ENCODE measurements at regions not wholly inside any gene's neighbourhood (a gene's known extent, or its start where the extent isn't known, plus 50 kb on each side); places are given as distances from the start of the nearest gene placed in this dataset.

DNA sequence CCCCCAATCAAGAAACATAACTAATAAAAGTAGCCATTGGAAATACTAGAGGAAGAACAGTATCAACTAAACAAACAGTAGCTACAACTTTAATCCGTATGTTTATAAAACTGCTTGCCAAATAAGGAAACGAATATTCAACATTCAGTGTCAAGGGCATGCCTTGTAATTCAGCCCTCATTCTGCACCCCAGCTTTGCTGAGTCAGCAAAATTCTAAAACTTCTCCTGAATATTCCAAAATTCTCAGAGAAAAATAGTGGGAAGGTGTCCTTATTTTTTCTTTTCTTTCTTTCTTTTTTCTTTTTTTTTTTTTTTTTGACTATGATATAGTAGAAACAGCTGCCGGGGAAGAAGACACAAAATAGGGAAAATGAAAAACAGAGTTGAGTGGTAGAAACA lies 344.8 kb upstream of the MAGEC2 start:
- TF ChIP-seq, protein P1, sequence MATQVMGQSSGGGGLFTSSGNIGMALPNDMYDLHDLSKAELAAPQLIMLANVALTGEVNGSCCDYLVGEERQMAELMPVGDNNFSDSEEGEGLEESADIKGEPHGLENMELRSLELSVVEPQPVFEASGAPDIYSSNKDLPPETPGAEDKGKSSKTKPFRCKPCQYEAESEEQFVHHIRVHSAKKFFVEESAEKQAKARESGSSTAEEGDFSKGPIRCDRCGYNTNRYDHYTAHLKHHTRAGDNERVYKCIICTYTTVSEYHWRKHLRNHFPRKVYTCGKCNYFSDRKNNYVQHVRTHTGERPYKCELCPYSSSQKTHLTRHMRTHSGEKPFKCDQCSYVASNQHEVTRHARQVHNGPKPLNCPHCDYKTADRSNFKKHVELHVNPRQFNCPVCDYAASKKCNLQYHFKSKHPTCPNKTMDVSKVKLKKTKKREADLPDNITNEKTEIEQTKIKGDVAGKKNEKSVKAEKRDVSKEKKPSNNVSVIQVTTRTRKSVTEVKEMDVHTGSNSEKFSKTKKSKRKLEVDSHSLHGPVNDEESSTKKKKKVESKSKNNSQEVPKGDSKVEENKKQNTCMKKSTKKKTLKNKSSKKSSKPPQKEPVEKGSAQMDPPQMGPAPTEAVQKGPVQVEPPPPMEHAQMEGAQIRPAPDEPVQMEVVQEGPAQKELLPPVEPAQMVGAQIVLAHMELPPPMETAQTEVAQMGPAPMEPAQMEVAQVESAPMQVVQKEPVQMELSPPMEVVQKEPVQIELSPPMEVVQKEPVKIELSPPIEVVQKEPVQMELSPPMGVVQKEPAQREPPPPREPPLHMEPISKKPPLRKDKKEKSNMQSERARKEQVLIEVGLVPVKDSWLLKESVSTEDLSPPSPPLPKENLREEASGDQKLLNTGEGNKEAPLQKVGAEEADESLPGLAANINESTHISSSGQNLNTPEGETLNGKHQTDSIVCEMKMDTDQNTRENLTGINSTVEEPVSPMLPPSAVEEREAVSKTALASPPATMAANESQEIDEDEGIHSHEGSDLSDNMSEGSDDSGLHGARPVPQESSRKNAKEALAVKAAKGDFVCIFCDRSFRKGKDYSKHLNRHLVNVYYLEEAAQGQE (IDR thresholded peaks at IDR 0.05; ENCODE audit: insufficient replicate concordance, low read depth) = no peak
- TF ChIP-seq, protein P2, sequence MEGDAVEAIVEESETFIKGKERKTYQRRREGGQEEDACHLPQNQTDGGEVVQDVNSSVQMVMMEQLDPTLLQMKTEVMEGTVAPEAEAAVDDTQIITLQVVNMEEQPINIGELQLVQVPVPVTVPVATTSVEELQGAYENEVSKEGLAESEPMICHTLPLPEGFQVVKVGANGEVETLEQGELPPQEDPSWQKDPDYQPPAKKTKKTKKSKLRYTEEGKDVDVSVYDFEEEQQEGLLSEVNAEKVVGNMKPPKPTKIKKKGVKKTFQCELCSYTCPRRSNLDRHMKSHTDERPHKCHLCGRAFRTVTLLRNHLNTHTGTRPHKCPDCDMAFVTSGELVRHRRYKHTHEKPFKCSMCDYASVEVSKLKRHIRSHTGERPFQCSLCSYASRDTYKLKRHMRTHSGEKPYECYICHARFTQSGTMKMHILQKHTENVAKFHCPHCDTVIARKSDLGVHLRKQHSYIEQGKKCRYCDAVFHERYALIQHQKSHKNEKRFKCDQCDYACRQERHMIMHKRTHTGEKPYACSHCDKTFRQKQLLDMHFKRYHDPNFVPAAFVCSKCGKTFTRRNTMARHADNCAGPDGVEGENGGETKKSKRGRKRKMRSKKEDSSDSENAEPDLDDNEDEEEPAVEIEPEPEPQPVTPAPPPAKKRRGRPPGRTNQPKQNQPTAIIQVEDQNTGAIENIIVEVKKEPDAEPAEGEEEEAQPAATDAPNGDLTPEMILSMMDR (IDR thresholded peaks at IDR 0.05; ENCODE audit: insufficient read depth, low read length) = no peak

Data from HL-60 (cell line).